Astrocyte (in vitro differentiated cells and primary cell): ENCODE measurements at regions not wholly inside any gene's neighbourhood (a gene's known extent, or its start where the extent isn't known, plus 50 kb on each side); places are given as distances from the start of the nearest gene placed in this dataset.

Experiments
- DNase-seq: peaks from one replicate; pipeline ENCODE4 v3.0.0-alpha.2; 2010; ENCODE audit warnings: low read depth
- FAIRE-seq: peaks from 2 replicates; lab custom pipeline; 2011; peaks lifted over from hg19 to GRCh38; lab: Jason Lieb, UNC
- H2AFZ ChIP-seq: 2 replicates; pipeline ENCODE4 v1.6.0; 2012; ENCODE audit warnings: low read depth, low read length, inconsistent platforms
- H3K27ac ChIP-seq: 2 replicates; pipeline ENCODE4 v1.5.1; 2011; ENCODE audit warnings: low read depth, low read length, inconsistent platforms
- H3K27me3 ChIP-seq: 2 replicates; pipeline ENCODE4 v1.6.0; 2011; ENCODE audit warnings: low read length, inconsistent platforms; ENCODE audit not compliant: insufficient read depth
- H3K36me3 ChIP-seq: 2 replicates; pipeline ENCODE4 v1.5.1; 2011; ENCODE audit warnings: low read length, inconsistent platforms; ENCODE audit not compliant: insufficient read depth
- H3K4me1 ChIP-seq: 2 replicates; pipeline ENCODE4 v1.5.1; 2011; ENCODE audit warnings: low read length, inconsistent platforms; ENCODE audit not compliant: insufficient read depth
- H3K4me2 ChIP-seq: 2 replicates; pipeline ENCODE4 v1.6.0; 2012; ENCODE audit warnings: low read length, inconsistent platforms
- H3K4me3 ChIP-seq: 2 replicates; pipeline ENCODE4 v1.5.1; 2011; ENCODE audit warnings: low read depth, mild to moderate bottlenecking, low read length, inconsistent platforms; ENCODE audit not compliant: insufficient read depth
- H3K79me2 ChIP-seq: 2 replicates; pipeline ENCODE4 v1.6.0; 2012; ENCODE audit warnings: mild to moderate bottlenecking, low read length, inconsistent platforms; ENCODE audit not compliant: insufficient read depth
- H3K9ac ChIP-seq: 2 replicates; pipeline ENCODE4 v1.6.0; 2012; ENCODE audit warnings: mild to moderate bottlenecking, low read length, inconsistent platforms
- H3K9me3 ChIP-seq: 2 replicates; pipeline ENCODE4 v1.5.1; 2012; ENCODE audit warnings: low read depth, mild to moderate bottlenecking, low read length, inconsistent platforms; ENCODE audit not compliant: insufficient read depth
- H4K20me1 ChIP-seq: 2 replicates; pipeline ENCODE4 v1.6.0; 2012; ENCODE audit warnings: low read length, inconsistent platforms; ENCODE audit not compliant: insufficient read depth
- H3K27ac Mint-ChIP-seq: one replicate; pipeline ENCODE4 v1.8.0; 2021; ENCODE audit warnings: mild to moderate bottlenecking, mixed read lengths; ENCODE audit not compliant: unreplicated experiment
- H3K27me3 Mint-ChIP-seq: one replicate; pipeline ENCODE4 v1.8.0; 2021; ENCODE audit warnings: low read depth, mixed read lengths; ENCODE audit not compliant: unreplicated experiment
- H3K36me3 Mint-ChIP-seq: one replicate; pipeline ENCODE4 v1.8.0; 2021; ENCODE audit warnings: low read depth, mixed read lengths; ENCODE audit not compliant: unreplicated experiment
- H3K4me1 Mint-ChIP-seq: one replicate; pipeline ENCODE4 v1.8.0; 2021; ENCODE audit warnings: low read depth, mixed read lengths; ENCODE audit not compliant: unreplicated experiment
- H3K4me3 Mint-ChIP-seq: one replicate; pipeline ENCODE4 v1.8.0; 2021; ENCODE audit warnings: mild to moderate bottlenecking, moderate library complexity, mixed read lengths; ENCODE audit not compliant: unreplicated experiment
- H3K9me3 Mint-ChIP-seq: one replicate; pipeline ENCODE4 v1.8.0; 2021; ENCODE audit warnings: mild to moderate bottlenecking, mixed read lengths; ENCODE audit not compliant: unreplicated experiment
- EZH2 ChIP-seq: IDR thresholded peaks from 2 replicates; pipeline ENCODE4 v1.6.1; 2012; ENCODE audit warnings: mild to moderate bottlenecking, low read length, inconsistent platforms; ENCODE audit not compliant: insufficient read depth
- TF ChIP-seq, protein P1 (sequence below): IDR thresholded peaks from 2 replicates; pipeline ENCODE4 v1.5.1; 2011; ENCODE audit warnings: low read depth, mild to moderate bottlenecking, inconsistent platforms, low read length, moderate library complexity; ENCODE audit not compliant: insufficient read depth

DNA sequence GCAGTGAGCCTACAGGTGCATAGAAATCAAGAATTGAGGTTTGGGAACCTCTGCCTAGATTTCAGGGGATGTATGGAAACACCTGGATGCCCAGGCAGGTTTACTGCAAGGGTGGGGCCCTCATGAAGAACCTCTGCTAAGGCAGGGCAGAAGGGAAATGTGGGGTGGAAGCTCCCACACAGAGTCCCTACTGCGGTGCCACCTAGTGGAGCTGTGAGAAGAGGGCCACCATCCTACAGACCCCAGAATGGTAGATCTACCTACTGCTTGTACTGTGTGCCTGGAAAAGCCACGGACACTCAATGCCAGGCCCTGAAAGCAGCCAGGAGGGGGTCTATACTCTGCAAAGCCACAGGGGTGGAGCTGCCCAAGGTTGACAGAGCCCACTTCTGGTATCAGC, 533.5 kb downstream of the GPAM start:
- DNase-seq (no peak), FAIRE-seq (no peak)
- Histone ChIP-seq H3K27ac (no peak overlapping the region), H3K9ac (no peak overlapping the region), H3K4me1 (no peaks in the 10 kb centered on the region), H3K27me3 (no peaks in the 10 kb centered on the region), H3K4me2 (no peak overlapping the region), H4K20me1 (no peaks in the 10 kb centered on the region), H2AFZ (no peak overlapping the region), H3K9me3 (peaks cover 7% of the 10 kb centered on the region), H3K36me3 (no peaks in the 10 kb centered on the region), H3K4me3 (no peak overlapping the region), H3K79me2 (no peaks in the 10 kb centered on the region)
- no peak overlapping the region for H3K4me3 Mint-ChIP-seq
- H3K27ac Mint-ChIP-seq: no peak overlapping the region
- peaks cover 11% of the 10 kb centered on the region for H3K27me3 Mint-ChIP-seq
- H3K9me3 Mint-ChIP-seq: peaks cover 20% of the 10 kb centered on the region
- peaks cover 3% of the 10 kb centered on the region for H3K36me3 Mint-ChIP-seq
- H3K4me1 Mint-ChIP-seq: peaks cover 9% of the 10 kb centered on the region
- TF ChIP-seq EZH2: no peak
- TF ChIP-seq, protein P1, sequence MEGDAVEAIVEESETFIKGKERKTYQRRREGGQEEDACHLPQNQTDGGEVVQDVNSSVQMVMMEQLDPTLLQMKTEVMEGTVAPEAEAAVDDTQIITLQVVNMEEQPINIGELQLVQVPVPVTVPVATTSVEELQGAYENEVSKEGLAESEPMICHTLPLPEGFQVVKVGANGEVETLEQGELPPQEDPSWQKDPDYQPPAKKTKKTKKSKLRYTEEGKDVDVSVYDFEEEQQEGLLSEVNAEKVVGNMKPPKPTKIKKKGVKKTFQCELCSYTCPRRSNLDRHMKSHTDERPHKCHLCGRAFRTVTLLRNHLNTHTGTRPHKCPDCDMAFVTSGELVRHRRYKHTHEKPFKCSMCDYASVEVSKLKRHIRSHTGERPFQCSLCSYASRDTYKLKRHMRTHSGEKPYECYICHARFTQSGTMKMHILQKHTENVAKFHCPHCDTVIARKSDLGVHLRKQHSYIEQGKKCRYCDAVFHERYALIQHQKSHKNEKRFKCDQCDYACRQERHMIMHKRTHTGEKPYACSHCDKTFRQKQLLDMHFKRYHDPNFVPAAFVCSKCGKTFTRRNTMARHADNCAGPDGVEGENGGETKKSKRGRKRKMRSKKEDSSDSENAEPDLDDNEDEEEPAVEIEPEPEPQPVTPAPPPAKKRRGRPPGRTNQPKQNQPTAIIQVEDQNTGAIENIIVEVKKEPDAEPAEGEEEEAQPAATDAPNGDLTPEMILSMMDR: no peak

DNA sequence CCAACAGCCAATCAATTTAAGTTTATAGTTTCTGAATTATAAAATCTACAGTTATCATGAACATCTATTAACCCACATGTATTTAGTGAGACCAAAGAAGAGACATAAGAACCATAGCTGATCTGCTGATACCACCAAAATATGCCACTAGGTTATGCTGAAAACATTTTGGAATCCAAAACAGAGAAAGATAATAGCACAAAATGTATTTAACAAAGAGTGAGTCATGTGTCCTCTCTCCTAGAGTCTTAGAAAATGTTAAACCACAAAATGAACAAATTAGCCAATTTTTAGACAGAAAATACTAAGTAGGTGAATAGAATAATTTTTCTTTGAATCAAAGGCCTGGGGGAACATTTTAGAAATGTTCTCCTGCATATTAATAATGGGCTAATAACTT, 527.5 kb downstream of the GPAM start:
- Histone ChIP-seq H3K36me3 (no peaks in the 10 kb centered on the region), H3K4me3 (no peak overlapping the region), H3K9me3 (no peaks in the 10 kb centered on the region), H4K20me1 (no peaks in the 10 kb centered on the region), H3K4me2 (no peak overlapping the region), H3K27ac (no peak overlapping the region), H3K4me1 (no peaks in the 10 kb centered on the region), H3K9ac (no peak overlapping the region), H2AFZ (no peak overlapping the region), H3K79me2 (no peaks in the 10 kb centered on the region), H3K27me3 (no peaks in the 10 kb centered on the region)
- DNase-seq (no peak), FAIRE-seq (no peak)
- no peak for TF ChIP-seq EZH2
- TF ChIP-seq, protein P1: no peak
- H3K27ac Mint-ChIP-seq: no peak overlapping the region
- peaks cover 13% of the 10 kb centered on the region for H3K27me3 Mint-ChIP-seq
- no peaks in the 10 kb centered on the region for H3K4me1 Mint-ChIP-seq
- no peaks in the 10 kb centered on the region for H3K36me3 Mint-ChIP-seq
- peaks cover 7% of the 10 kb centered on the region for H3K9me3 Mint-ChIP-seq
- no peak overlapping the region for H3K4me3 Mint-ChIP-seq

DNA sequence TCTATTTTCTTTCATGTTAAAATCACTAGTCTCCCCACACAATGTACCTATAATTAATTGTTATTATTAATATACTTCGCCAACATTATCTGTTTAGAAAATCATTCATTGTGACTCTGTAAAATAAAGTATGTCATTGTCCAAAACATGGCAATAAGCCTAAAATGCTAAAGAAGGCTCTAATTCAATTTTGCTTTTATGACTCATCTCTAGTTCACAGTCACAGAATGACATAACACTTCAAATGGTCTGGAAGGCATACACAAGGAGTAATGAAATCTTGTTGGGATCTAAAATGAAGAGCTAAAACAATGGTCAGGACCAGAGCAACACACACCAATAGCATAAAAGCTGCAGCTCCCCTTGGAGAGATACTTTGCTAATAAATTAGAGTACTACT, 505.8 kb downstream of the GPAM start:
- H3K4me1 Mint-ChIP-seq: peaks cover 3% of the 10 kb centered on the region
- H3K4me1 ChIP-seq: no peaks in the 10 kb centered on the region
- no peaks in the 10 kb centered on the region for H4K20me1 ChIP-seq
- no peak overlapping the region for H3K4me3 ChIP-seq
- H3K36me3 ChIP-seq: no peaks in the 10 kb centered on the region
- H3K4me3 Mint-ChIP-seq: no peak overlapping the region
- FAIRE-seq (no peak), DNase-seq (no peak)
- no peaks in the 10 kb centered on the region for H3K9me3 ChIP-seq
- no peaks in the 10 kb centered on the region for H3K27me3 Mint-ChIP-seq
- no peak overlapping the region for H3K27ac Mint-ChIP-seq
- no peaks in the 10 kb centered on the region for H3K79me2 ChIP-seq
- H3K9me3 Mint-ChIP-seq: no peaks in the 10 kb centered on the region
- H3K36me3 Mint-ChIP-seq: no peaks in the 10 kb centered on the region
- H3K27ac ChIP-seq: no peak overlapping the region
- TF ChIP-seq, protein P1: no peak
- no peak for TF ChIP-seq EZH2
- no peak overlapping the region for H3K9ac ChIP-seq
- no peaks in the 10 kb centered on the region for H3K27me3 ChIP-seq
- H3K4me2 ChIP-seq: no peak overlapping the region
- H2AFZ ChIP-seq: no peak overlapping the region
